ENCODE measurements at regions not wholly inside any gene's neighbourhood (a gene's known extent, or its start where the extent isn't known, plus 50 kb on each side); places are given as distances from the start of the nearest gene placed in this dataset.

DNA sequence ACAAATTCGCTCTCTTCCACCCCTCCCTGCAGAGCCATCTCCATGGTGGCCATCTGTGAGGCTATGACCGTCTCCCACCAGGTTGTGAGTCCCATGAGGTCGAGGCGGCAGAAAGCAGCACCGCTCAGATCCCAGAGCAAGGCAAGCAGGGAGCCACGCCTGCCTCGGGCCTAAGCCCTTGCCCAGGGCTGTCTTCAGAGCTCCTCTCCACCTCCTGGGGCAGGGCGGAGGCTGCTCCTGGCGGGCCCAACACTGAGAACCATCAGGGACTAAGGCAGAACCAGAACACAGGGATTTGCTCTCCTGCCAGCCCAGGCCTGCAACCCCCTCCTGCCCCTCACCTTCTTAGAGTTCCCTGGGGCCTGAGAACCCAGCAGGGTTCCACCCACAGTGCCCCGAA, 80.9 kb upstream of the WNT11 start:
- no peak overlapping the region for H3K4me3 ChIP-seq (ENCODE audit: low read depth, low read length)
- TF ChIP-seq, protein P1, sequence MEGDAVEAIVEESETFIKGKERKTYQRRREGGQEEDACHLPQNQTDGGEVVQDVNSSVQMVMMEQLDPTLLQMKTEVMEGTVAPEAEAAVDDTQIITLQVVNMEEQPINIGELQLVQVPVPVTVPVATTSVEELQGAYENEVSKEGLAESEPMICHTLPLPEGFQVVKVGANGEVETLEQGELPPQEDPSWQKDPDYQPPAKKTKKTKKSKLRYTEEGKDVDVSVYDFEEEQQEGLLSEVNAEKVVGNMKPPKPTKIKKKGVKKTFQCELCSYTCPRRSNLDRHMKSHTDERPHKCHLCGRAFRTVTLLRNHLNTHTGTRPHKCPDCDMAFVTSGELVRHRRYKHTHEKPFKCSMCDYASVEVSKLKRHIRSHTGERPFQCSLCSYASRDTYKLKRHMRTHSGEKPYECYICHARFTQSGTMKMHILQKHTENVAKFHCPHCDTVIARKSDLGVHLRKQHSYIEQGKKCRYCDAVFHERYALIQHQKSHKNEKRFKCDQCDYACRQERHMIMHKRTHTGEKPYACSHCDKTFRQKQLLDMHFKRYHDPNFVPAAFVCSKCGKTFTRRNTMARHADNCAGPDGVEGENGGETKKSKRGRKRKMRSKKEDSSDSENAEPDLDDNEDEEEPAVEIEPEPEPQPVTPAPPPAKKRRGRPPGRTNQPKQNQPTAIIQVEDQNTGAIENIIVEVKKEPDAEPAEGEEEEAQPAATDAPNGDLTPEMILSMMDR (conservative IDR thresholded peaks at IDR 0.05; ENCODE audit: low read depth, low read length) = no peak
- no peak for DNase-seq (ENCODE audit: low read depth)

DNA sequence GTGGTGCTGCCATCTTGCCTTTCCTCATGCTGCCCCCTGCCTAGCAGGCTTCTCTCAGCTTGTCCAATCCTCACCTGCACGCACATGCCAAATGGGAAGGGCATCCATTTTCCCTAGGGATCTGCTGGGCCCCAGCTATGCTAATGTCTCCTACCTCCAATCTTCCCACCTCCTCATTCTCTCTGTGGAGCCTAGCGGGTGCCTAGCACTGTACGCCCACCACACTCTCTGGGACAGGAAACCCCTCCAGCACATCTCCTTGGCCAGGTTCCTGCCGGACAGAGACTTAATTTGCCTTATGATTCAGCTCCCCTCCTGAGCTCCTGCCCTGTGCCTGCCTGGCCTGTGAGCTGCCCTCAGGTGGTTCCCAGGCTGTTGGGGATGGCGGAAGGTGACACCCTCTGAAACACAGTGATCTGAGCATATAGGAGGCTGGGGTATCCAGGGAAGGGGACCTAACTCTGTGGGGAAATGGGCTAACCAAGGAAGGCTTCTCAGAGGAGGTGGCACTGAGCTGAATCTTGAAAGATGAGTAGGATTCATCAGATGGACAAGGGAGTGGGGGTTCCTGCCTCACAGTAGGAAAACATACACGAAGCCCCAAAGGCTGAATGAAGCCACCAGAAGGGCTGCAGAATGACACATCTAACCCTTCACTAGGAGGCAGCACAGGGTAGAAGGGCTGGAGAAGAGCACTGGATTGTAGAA, 79.2 kb upstream of the WNT11 start:
- TF ChIP-seq, protein P1 (conservative IDR thresholded peaks at IDR 0.05; ENCODE audit: low read depth, low read length) = peak; percentile 11
- no peak for DNase-seq (ENCODE audit: low read depth)
- H3K4me3 ChIP-seq (ENCODE audit: low read depth, low read length) = no peak overlapping the region

DNA sequence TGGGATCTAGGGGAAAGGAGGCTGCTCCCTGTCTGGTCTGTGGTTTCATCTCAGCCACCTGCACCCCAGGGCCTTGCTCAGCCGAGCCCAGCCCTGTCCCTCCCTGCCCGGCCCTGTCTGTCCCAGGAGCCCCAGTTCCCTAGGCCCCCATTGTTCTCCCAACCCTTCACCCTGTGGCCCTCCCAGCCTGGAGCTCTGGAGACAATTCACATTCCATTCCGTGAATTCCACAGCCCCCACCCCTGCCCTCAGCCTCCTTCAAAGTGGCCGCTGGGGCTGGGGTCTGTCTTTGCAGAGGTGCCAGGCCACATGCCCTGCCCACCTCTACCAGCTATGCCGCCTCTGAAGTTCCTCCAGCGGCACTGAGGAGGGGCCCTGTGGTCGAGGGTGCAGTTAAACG, 77.9 kb upstream of the WNT11 start:
- DNase-seq (ENCODE audit: low read depth) = no peak
- no peak overlapping the region for H3K4me3 ChIP-seq (ENCODE audit: low read depth, low read length)
- TF ChIP-seq, protein P1 (conservative IDR thresholded peaks at IDR 0.05; ENCODE audit: low read depth, low read length) = no peak

DNA sequence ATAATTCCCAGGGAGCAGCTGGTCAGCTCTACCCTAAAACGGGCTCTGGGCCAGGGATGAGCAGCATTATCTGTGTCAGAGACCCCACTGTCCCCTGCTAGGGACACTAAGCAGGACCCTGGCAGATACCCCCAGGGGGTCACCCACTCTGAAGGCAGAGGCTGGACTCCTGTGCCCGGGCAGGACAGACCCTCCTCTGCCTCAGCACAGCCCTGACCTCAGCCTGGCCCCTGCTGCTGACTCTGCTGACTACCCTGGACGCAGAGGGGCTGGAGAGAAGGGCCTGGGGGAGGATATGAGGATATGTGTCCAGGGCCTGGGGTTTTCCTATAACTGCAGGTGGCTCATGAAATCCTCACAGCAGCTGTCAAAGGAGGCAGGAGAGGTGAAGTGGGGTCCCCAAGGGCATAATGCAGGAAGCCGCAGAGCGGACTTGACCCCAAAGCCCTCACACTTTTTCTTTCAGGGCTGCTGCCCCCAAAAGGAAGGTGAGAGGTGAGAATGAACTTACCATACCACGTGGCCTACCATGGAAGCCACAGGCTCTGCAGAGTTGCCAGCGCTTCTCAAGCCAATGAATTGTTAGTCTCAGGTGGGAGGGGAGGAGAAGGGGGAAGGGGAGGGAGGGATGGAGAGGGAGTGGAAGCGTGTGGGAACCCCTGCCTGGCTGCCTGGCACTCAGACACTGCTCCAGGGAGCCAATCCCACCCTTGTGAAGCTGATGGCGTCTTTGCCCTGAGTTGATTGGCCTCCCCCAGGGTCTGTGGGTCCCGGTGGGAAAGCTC, 76.7 kb upstream of the WNT11 start:
- TF ChIP-seq, protein P1 (conservative IDR thresholded peaks at IDR 0.05; ENCODE audit: low read depth, low read length) = no peak
- no peak overlapping the region for H3K4me3 ChIP-seq (ENCODE audit: low read depth, low read length)
- no peak for DNase-seq (ENCODE audit: low read depth)

DNA sequence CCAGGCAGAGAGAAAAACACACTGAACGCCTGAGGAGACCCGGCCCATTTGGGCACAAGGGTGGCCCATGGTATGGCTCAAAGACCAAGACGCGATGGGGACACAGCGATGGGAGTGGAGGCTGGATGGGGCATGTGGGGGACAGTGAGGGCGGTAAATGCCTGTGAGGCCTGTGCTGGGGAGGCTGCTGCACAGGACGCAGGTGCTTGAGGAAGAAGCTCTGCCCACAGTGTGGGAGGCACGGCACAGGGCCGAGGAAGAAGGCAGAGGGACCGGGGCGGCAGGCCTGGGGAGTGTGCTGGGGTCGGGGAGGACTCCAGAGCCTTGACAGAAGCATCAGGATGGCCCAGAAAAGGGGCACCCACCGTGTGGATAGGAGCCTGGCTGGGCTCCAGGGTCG, 75.9 kb upstream of the WNT11 start:
- no peak overlapping the region for H3K4me3 ChIP-seq (ENCODE audit: low read depth, low read length)
- TF ChIP-seq, protein P1 (conservative IDR thresholded peaks at IDR 0.05; ENCODE audit: low read depth, low read length) = no peak
- DNase-seq (ENCODE audit: low read depth) = no peak

DNA sequence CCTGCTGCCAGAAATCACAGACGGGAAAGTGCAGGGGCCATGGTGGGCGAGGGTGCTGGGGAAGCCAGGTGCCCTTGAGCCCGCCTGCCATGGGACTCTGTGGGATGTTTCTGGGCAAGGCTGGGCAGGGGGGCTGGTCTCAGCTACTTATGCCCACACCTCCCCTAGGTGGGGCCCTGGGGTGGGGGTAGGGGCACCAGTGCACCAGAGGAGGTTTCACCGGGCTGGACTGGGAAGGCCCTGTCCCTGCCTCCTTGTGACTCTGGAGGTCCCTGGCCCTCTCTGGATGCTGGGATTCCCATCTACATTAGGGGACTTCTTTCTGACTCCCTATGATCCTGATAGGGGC, 75.2 kb upstream of the WNT11 start:
- H3K4me3 ChIP-seq (ENCODE audit: low read depth, low read length) = no peak overlapping the region
- no peak for DNase-seq (ENCODE audit: low read depth)
- TF ChIP-seq, protein P1 (conservative IDR thresholded peaks at IDR 0.05; ENCODE audit: low read depth, low read length) = no peak

All from choroid plexus epithelial cell (primary cell).